ENCODE measurements at regions not wholly inside any gene's neighbourhood (a gene's known extent, or its start where the extent isn't known, plus 50 kb on each side); places are given as distances from the start of the nearest gene placed in this dataset.

- no peak for DNase-seq
These were observed 53.0 kb downstream of the RASSF10 start for GRCh38 chr11:13062115-13062514.

- DNase-seq, result no peak
These were observed 55.5 kb downstream of the RASSF10 start for GRCh38 chr11:13064593-13064992.

GRCh38 chr11:13065200-13065787 is 56.2 kb downstream of the RASSF10 start:
- no peak for DNase-seq

- no peak for DNase-seq
These were observed 59.1 kb downstream of the RASSF10 start for GRCh38 chr11:13068211-13068610.

- no peak for DNase-seq
These were observed 64.2 kb downstream of the RASSF10 start for GRCh38 chr11:13073119-13073981.

- DNase-seq, result no peak
These were observed 65.8 kb downstream of the RASSF10 start for GRCh38 chr11:13074714-13075464.

- no peak for DNase-seq
These were observed 67.8 kb downstream of the RASSF10 start for GRCh38 chr11:13076961-13077360.

GRCh38 chr11:13080861-13081260 is 71.7 kb downstream of the RASSF10 start:
- DNase-seq, result no peak

- DNase-seq, result no peak
These were observed 73.5 kb downstream of the RASSF10 start for GRCh38 chr11:13082588-13082987.

- DNase-seq, result no peak
These were observed 81.2 kb downstream of the RASSF10 start for GRCh38 chr11:13090228-13090708.

GRCh38 chr11:13091373-13091772 is 82.3 kb downstream of the RASSF10 start:
- DNase-seq, result no peak

GRCh38 chr11:13091804-13092203 is 82.7 kb downstream of the RASSF10 start:
- no peak for DNase-seq

- no peak for DNase-seq
These were observed 86.0 kb downstream of the RASSF10 start for GRCh38 chr11:13094930-13095687.

GRCh38 chr11:13098063-13098462 is 88.9 kb downstream of the RASSF10 start:
- DNase-seq, result peak; percentile 93

- DNase-seq, result no peak
These were observed 89.6 kb downstream of the RASSF10 start for GRCh38 chr11:13098616-13099289.

GRCh38 chr11:13101644-13102512 is 92.8 kb downstream of the RASSF10 start:
- no peak for DNase-seq

- DNase-seq, result no peak
These were observed 93.4 kb downstream of the RASSF10 start for GRCh38 chr11:13102513-13102840.

- no peak for DNase-seq
These were observed 93.9 kb downstream of the RASSF10 start for GRCh38 chr11:13102865-13103539.

GRCh38 chr11:13103962-13104554 is 94.9 kb downstream of the RASSF10 start:
- no peak for DNase-seq

- peak; percentile 42 for DNase-seq
These were observed 95.6 kb downstream of the RASSF10 start for GRCh38 chr11:13104619-13105236.

Data from NCI-H2029 treated with DMSO at 0.1 percent for 48 hours (cell line).